ENCODE measurements at regions not wholly inside any gene's neighbourhood (a gene's known extent, or its start where the extent isn't known, plus 50 kb on each side); places are given as distances from the start of the nearest gene placed in this dataset.

- TF ChIP-seq CTCF (optimal IDR thresholded peaks at IDR 0.05 in 1 of 3, IDR thresholded peaks at IDR 0.05 in 1 of 3, conservative IDR thresholded peaks at IDR 0.05 in 1 of 3; ENCODE audit: extremely low read depth in 1 of 3, insufficient read depth in 2 of 3, low read length in 3 of 3) (no peak), EZH2 (IDR thresholded peaks at IDR 0.05; ENCODE audit: low read length) (no peak)
Observed at GRCh38 chr12:131365821-131366260, 345.0 kb upstream of the SFSWAP start.

Measured in keratinocyte (primary cell).